GM18868 (cell line): ENCODE measurements at regions not wholly inside any gene's neighbourhood (a gene's known extent, or its start where the extent isn't known, plus 50 kb on each side); places are given as distances from the start of the nearest gene placed in this dataset.
"Not testable (repeated sequence)": the region's sequence is repeated elsewhere in the genome, so short reads cannot be mapped to it uniquely, and the experiment has no call there.

Source experiments
- ATAC-seq: cut with Tn5 transposase; IDR thresholded peaks from one replicate; pipeline ENCODE4 v1.9.1; 2021; ENCODE audit warnings: mild to moderate bottlenecking, moderate library complexity; ENCODE audit not compliant: unreplicated experiment

- ATAC-seq, result peak; percentile 33
Observed at GRCh38 chr9:115397591-115398312, 279.8 kb upstream of the TNC start.

- ATAC-seq, result peak; percentile 36
Observed at GRCh38 chr9:115398313-115398650, 280.3 kb upstream of the TNC start.

GRCh38 chr9:115398996-115399395 is 281.0 kb upstream of the TNC start:
- ATAC-seq, result no peak

GRCh38 chr9:115400796-115401195 is 282.8 kb upstream of the TNC start:
- ATAC-seq, result no peak

- ATAC-seq, result no peak
Observed at GRCh38 chr9:115401756-115402327, 283.9 kb upstream of the TNC start.

GRCh38 chr9:115403753-115404152 is 285.8 kb upstream of the TNC start:
- no peak for ATAC-seq

GRCh38 chr9:115404311-115404710 is 286.4 kb upstream of the TNC start:
- ATAC-seq, result no peak

- ATAC-seq, result no peak
Observed at GRCh38 chr9:115411516-115411915, 293.6 kb upstream of the TNC start.

- ATAC-seq, result no peak
Observed at GRCh38 chr9:115411993-115412452, 294.1 kb upstream of the TNC start.

- no peak for ATAC-seq
Observed at GRCh38 chr9:115412656-115413055, 294.7 kb upstream of the TNC start.

- peak; percentile 88 for ATAC-seq
Observed at GRCh38 chr9:115413304-115413703, 295.3 kb upstream of the TNC start.

GRCh38 chr9:115413766-115414382 is 295.9 kb upstream of the TNC start:
- no peak for ATAC-seq

- no peak for ATAC-seq
Observed at GRCh38 chr9:115414561-115414960, 296.6 kb upstream of the TNC start.

GRCh38 chr9:115415450-115415849 is 297.5 kb upstream of the TNC start:
- ATAC-seq, result no peak

GRCh38 chr9:115416299-115416698 is 298.3 kb upstream of the TNC start:
- ATAC-seq, result no peak

GRCh38 chr9:115418181-115418580 is 300.2 kb upstream of the TNC start:
- ATAC-seq, result not testable (repeated sequence)

GRCh38 chr9:115422932-115423440 is 305.0 kb upstream of the TNC start:
- no peak for ATAC-seq

- no peak for ATAC-seq
Observed at GRCh38 chr9:115423646-115424045, 305.7 kb upstream of the TNC start.

- no peak for ATAC-seq
Observed at GRCh38 chr9:115425601-115426000, 307.6 kb upstream of the TNC start.

- ATAC-seq, result no peak
Observed at GRCh38 chr9:115437418-115437817, 319.5 kb upstream of the TNC start.

GRCh38 chr9:115439641-115440040 is 321.7 kb upstream of the TNC start:
- no peak for ATAC-seq

GRCh38 chr9:115442054-115442453 is 324.1 kb upstream of the TNC start:
- ATAC-seq, result no peak
